HL-60 (cell line): ENCODE measurements at regions not wholly inside any gene's neighbourhood (a gene's known extent, or its start where the extent isn't known, plus 50 kb on each side); places are given as distances from the start of the nearest gene placed in this dataset.

Source experiments
- POLR2AphosphoS5 ChIP-seq: IDR thresholded peaks from 2 replicates; pipeline ENCODE4 v1.6.1; 2012; ENCODE audit warnings: low read depth
- REST ChIP-seq: IDR thresholded peaks from 2 replicates; pipeline ENCODE4 v1.6.1; 2012; ENCODE audit warnings: low read depth; ENCODE audit not compliant: insufficient replicate concordance
- TF ChIP-seq, protein P1 (sequence below): IDR thresholded peaks from one replicate; pipeline ENCODE4 v1.5.1; 2011; ENCODE audit warnings: low read length, control low read depth, inconsistent platforms; ENCODE audit not compliant: insufficient read depth

GRCh38 chr11:14587258-14587657 is 56.3 kb upstream of the PDE3B start:
- TF ChIP-seq, protein P1, sequence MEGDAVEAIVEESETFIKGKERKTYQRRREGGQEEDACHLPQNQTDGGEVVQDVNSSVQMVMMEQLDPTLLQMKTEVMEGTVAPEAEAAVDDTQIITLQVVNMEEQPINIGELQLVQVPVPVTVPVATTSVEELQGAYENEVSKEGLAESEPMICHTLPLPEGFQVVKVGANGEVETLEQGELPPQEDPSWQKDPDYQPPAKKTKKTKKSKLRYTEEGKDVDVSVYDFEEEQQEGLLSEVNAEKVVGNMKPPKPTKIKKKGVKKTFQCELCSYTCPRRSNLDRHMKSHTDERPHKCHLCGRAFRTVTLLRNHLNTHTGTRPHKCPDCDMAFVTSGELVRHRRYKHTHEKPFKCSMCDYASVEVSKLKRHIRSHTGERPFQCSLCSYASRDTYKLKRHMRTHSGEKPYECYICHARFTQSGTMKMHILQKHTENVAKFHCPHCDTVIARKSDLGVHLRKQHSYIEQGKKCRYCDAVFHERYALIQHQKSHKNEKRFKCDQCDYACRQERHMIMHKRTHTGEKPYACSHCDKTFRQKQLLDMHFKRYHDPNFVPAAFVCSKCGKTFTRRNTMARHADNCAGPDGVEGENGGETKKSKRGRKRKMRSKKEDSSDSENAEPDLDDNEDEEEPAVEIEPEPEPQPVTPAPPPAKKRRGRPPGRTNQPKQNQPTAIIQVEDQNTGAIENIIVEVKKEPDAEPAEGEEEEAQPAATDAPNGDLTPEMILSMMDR: no peak
- TF ChIP-seq REST (no peak), POLR2AphosphoS5 (no peak; the same call in 1 of the 2 replicates)
